ENCODE measurements at regions not wholly inside any gene's neighbourhood (a gene's known extent, or its start where the extent isn't known, plus 50 kb on each side); places are given as distances from the start of the nearest gene placed in this dataset.

DNA sequence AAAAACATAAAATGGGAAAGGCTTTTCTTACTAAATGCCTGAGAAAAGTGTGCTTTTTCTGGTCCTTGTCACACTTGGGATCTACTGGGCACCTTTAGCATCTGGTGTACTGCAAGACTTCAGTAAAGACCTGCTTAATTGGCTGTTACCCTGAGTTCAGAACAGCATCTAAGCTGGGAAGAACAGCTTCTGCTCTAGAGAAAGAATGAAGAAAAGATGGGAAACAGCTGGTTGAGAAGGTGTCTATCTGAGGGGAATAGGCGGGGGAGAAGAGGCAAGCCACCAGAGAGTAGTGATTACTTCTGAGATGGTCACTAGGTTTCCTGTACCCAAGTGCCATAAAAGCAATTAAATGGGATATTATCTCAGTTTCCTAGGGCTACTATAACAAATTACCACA, 128.2 kb upstream of the SPACA1 start:
- TF ChIP-seq, protein P1, sequence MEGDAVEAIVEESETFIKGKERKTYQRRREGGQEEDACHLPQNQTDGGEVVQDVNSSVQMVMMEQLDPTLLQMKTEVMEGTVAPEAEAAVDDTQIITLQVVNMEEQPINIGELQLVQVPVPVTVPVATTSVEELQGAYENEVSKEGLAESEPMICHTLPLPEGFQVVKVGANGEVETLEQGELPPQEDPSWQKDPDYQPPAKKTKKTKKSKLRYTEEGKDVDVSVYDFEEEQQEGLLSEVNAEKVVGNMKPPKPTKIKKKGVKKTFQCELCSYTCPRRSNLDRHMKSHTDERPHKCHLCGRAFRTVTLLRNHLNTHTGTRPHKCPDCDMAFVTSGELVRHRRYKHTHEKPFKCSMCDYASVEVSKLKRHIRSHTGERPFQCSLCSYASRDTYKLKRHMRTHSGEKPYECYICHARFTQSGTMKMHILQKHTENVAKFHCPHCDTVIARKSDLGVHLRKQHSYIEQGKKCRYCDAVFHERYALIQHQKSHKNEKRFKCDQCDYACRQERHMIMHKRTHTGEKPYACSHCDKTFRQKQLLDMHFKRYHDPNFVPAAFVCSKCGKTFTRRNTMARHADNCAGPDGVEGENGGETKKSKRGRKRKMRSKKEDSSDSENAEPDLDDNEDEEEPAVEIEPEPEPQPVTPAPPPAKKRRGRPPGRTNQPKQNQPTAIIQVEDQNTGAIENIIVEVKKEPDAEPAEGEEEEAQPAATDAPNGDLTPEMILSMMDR (IDR thresholded peaks at IDR 0.05; ENCODE audit: low read depth, low read length), result no peak
- H3K4me3 ChIP-seq (ENCODE audit: low read depth, low read length), result no peak overlapping the region

DNA sequence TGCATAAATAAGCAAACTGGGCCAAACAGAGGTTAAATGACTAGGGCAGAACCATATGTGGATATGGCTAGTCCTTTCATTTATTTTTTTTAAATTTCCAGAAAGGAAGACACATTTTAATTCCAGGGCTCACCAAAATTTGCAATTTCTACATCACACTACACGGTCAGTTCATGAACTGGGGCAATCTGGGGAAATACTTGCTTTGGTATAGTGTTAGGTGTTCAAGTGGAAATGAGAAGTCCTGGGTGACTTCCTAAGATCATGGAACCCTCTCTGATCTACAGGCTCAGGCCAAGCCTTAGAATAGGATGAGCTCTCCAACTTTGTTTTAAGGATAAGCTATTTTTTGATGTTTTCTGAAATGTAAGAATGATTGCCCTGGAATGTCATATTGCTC, 128.6 kb upstream of the SPACA1 start:
- H3K4me3 ChIP-seq (ENCODE audit: low read depth, low read length), result no peak overlapping the region

DNA sequence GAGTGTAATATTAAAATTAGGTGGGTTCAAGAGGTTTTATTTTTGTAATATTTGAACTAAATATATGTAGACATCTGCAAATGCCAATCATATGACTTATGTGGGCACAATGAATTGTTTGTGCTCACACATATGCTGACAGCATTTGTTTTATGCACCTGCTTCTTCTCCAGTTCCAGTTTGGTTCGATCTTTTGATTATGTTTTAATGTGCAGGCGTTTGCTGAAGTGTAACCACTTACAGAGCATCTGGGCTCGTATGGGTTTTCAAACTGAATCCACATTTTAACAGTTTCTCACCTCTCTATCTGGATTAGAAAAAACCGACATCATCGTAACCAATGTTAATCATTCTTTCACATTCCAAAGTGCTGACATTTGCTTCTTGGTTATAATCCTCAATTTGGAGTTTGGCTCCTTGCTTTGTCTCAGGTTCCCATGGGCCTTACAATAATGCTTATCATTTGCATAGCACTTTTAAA, 129.1 kb upstream of the SPACA1 start:
- TF ChIP-seq, protein P1 (IDR thresholded peaks at IDR 0.05; ENCODE audit: low read depth, low read length), result no peak
- no peak overlapping the region for H3K4me3 ChIP-seq (ENCODE audit: low read depth, low read length)

More for the DNA sequence above, 128.6 kb upstream of the SPACA1 start:
- TF ChIP-seq, protein P1 (IDR thresholded peaks at IDR 0.05; ENCODE audit: low read depth, low read length), result no peak

DNA sequence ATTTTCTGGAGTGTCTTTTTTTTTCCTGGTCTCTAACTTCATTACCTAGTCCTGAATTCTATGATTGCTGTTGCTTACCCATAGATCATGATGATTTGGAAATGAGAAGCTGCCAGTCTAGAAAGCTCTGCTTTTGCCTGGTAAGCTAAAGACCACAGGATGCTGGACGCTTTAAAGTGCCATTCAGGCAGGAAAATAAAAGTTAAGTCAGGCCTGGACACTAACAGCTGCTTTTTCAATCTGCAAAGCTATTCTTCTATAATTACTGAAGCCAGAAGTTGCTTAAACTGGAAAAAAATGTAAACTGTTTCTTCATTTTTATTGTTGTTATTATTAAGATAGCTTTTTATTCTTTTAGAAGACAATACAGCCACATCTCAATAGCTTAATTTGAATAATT, 129.8 kb upstream of the SPACA1 start:
- TF ChIP-seq, protein P1 (IDR thresholded peaks at IDR 0.05; ENCODE audit: low read depth, low read length), result no peak
- H3K4me3 ChIP-seq (ENCODE audit: low read depth, low read length), result no peak overlapping the region

DNA sequence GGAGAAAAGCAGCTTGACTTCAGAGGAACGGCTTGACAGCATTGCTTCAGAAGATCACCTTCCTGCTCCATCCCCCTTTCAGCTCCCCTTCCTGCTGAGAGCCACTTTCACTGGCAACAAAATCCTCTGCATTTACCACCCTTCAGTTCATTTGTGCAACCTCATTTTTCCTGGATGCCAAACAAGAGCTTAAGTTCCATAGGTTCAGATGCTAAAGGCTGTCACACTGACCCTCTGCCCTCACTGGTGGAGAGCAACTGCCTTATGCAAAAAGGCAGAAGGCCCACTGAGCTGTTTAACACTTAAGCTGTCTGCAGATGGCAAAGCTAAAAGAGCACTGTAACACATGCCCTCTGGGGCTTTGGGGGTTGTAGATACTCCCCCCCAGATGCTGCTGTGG, 131.2 kb upstream of the SPACA1 start:
- TF ChIP-seq, protein P1 (IDR thresholded peaks at IDR 0.05; ENCODE audit: low read depth, low read length), result no peak
- no peak overlapping the region for H3K4me3 ChIP-seq (ENCODE audit: low read depth, low read length)

DNA sequence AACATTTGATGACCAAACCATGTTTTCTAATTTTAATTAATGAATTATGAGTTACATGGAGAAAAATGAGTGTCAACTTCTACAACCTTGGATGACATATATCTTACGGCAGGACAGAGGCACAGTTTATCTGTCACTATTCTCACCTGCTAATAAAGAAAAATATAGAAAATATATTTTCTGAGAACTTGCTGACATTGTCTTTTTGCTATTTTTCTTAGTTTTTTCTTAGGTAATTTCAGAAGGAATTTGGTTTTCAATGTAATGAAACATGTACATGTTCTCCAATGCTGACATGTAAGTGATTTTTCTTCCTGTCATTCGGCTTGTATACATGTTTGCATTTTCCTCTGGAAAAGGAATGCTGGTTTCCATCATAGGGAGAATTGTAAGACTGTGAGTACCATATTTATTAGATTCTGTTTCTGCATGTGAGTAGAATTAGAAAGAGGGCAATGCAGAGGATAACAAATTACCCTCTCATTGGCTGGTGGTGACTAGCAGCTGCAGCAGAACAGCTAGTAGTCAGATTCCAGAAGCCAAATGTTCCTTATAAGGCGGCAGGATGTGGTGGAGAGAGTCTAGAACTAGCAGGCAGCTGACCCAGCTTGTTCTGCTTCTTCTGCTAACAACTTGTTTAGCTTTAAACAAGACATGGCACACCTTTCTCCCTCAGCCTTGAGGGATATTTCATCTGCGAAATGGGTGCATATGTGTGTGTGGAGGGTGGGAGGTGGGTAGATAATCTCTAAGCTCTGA, 132.8 kb upstream of the SPACA1 start:
- H3K4me3 ChIP-seq (ENCODE audit: low read depth, low read length), result no peak overlapping the region
- TF ChIP-seq, protein P1 (IDR thresholded peaks at IDR 0.05; ENCODE audit: low read depth, low read length), result no peak

DNA sequence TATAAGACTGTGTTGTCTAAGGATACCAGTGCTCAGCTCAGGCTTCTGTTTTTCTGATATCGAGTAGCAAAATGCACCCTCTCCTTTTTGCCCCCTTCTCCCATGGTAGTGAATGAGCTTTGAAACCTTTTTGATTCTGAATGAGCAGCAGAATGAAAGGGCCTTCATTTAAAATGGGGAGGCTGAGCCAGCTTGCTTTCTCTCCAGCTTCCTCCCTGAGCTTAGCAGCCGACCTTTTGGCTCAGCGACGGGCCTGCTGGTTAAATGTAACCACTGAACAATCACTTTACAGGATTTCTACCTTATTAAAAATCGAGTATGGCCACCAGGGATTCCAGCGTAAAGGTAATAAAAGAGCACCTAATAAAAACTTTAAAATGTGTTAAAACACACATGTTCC, 133.7 kb upstream of the SPACA1 start:
- TF ChIP-seq, protein P1 (IDR thresholded peaks at IDR 0.05; ENCODE audit: low read depth, low read length), result no peak
- H3K4me3 ChIP-seq (ENCODE audit: low read depth, low read length), result no peak overlapping the region

All from WI38 (cell line).